ENCODE measurements at regions not wholly inside any gene's neighbourhood (a gene's known extent, or its start where the extent isn't known, plus 50 kb on each side); places are given as distances from the start of the nearest gene placed in this dataset.

- TF ChIP-seq, protein P1, sequence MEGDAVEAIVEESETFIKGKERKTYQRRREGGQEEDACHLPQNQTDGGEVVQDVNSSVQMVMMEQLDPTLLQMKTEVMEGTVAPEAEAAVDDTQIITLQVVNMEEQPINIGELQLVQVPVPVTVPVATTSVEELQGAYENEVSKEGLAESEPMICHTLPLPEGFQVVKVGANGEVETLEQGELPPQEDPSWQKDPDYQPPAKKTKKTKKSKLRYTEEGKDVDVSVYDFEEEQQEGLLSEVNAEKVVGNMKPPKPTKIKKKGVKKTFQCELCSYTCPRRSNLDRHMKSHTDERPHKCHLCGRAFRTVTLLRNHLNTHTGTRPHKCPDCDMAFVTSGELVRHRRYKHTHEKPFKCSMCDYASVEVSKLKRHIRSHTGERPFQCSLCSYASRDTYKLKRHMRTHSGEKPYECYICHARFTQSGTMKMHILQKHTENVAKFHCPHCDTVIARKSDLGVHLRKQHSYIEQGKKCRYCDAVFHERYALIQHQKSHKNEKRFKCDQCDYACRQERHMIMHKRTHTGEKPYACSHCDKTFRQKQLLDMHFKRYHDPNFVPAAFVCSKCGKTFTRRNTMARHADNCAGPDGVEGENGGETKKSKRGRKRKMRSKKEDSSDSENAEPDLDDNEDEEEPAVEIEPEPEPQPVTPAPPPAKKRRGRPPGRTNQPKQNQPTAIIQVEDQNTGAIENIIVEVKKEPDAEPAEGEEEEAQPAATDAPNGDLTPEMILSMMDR (IDR thresholded peaks at IDR 0.05): no peak
- no peak for TF ChIP-seq EP300 (IDR thresholded peaks at IDR 0.05)
Observed at GRCh38 chr10:104527013-104527412, 114.1 kb upstream of the SORCS3 start.
